ENCODE measurements at regions not wholly inside any gene's neighbourhood (a gene's known extent, or its start where the extent isn't known, plus 50 kb on each side); places are given as distances from the start of the nearest gene placed in this dataset.

DNA sequence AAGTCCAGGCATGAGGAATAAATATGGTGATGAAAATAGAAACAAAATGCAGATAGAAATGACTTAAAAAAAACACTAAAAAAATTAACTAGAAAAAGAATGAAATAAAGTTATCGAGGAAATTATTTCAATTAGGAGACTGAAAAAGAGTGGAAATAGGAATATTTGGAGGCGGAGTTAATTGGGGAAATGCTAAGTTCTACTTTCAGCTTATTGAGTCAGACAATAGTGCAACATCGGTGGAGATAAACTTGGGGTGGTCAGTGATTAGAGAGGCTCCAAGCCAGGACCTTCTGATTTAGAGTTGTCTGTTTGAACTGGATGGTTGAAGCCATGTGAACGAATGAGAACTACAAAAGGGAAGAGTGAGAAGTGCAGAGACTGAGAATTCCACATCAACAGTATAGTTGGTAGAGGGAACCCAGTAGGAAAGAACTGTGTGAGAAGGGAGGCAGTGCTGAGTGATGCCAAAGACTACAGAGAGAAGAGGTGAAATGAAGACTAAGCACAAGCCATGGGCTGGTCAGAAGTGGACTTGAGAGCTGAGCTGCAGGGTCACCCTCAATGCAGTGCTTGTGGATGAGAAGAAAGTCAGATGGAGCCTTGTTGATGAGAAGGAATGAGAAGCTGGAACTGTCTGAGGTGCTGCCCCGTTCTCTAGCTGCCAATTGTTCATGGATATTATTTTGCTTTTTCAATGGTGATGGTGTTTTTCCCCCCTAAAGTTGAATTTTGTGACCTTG, 160.7 kb downstream of the ICE1 start:
- no peak for DNase-seq

DNA sequence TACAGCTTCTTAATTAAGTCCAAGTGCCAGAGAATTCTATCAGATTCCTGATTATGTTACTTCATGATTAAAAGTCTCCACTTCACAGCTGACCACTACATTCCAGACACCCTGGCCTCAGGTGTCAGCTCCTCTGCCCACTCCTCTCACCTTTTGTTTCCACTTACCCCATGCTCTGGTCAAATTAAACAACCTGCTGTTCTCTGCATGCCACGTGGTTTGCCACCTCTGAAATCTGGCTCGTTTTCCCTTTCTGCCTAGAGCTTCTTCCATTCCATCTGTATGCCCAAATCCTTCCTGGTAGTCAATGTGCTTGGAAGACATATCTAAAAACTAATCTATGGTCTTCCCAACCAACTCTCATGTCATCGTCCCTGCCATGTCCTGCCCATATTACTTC, 158.6 kb downstream of the ICE1 start:
- no peak for DNase-seq

DNA sequence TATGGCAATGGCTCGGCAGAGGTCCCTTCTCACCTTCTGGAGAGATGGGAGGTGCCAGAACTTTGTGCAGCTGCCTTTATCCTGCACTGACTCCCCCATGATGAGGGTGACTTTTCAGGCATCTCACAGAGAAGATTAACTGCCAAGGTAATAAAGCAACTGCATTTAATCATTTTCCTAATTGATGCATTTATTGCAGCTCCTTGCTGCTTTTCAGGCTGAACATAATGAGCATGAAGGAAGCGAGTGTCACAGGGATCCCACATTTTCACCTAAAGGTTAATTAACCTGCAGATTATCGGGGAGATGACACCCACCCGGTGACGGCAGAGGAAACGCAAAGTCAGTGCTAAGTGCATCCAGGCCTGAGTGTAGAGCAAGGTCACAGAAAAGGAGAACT, 154.3 kb downstream of the ICE1 start:
- no peak for DNase-seq

DNA sequence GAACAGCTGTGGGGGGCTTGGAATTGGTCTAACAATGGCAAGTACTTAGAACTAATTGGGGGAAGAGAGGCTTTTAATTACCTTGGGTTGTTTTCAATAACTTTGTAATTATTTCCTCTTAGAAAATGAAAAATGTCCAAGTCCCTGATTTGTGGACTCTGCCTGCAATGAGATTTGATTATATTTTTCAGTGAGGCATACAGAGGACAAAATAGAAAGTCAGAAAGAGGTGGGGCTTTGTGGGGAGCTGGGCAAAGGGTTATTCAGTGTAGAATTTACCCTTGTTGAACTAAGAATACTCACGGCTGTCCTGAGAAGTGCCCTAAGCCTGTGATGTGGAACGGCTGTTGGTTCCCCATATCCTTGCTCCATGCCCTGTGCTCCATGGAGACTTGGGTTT, 153.0 kb downstream of the ICE1 start:
- no peak for DNase-seq

DNA sequence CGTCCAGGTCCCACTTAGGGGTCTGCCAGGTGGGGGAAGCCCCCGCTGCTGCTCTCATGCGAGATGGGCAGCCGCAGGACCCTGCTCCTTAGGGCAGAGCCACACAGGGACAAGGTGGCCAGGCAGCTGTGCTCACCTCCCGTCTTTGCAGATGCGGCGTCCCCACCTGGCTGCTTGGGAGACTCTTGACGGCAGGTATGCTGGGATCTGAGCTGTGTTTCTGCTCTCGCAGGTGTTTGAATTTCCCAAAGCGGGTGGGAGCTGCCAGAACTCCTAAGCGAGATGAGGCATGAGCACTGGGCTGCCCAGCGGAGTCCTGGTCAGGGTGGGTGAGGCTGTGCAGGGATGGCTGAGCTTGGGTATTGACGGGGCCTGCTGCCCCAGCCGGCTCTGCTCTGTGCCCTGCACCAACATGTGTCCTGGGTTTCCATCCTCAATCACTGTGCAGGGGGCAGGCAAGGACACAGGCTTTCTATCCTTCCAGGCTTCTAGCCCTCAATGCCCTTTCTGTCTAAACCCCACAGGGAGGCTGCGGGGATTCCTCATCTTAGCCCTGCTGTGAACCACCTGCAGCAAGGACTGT, 151.4 kb downstream of the ICE1 start:
- no peak for DNase-seq

DNA sequence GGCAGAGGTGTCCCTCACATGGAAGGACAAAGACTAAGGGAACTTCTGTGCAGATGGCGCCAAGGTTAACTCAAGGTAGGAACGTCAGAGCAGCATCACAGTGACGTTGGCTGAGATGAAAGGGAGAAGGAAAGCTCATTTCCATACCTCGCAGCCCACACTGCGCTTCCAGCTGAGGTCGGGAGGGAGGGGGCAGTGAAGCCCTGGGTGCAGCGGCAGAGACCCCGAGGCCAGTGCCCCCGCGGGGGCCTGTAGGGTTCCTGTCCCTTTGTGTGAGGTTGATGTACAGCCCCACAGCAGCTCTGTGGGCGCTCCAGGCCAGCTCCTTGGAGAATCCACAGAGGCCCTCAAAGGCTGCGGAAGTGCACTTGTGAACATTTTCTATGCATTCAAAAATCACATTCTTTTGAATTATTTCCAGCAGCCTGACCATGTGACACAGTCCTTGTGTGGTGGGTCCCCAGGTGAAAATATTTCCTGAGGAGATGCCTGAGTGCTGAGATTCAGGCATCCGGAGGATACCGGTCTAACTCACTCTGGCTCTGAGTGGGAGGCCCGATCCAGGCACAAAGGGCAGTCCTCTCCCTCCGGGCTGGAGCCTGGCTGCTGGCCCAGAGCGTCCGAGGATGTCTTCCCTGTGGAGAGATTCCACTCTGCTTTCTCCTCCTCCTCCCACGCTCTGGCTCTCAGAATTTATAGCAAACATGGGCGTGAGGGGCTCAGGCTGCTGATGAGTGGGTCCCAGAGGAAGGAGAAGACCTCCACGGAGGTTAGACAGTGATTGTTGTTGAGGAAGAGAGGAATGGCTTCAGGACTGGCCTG, 150.7 kb downstream of the ICE1 start:
- DNase-seq, result no peak

DNA sequence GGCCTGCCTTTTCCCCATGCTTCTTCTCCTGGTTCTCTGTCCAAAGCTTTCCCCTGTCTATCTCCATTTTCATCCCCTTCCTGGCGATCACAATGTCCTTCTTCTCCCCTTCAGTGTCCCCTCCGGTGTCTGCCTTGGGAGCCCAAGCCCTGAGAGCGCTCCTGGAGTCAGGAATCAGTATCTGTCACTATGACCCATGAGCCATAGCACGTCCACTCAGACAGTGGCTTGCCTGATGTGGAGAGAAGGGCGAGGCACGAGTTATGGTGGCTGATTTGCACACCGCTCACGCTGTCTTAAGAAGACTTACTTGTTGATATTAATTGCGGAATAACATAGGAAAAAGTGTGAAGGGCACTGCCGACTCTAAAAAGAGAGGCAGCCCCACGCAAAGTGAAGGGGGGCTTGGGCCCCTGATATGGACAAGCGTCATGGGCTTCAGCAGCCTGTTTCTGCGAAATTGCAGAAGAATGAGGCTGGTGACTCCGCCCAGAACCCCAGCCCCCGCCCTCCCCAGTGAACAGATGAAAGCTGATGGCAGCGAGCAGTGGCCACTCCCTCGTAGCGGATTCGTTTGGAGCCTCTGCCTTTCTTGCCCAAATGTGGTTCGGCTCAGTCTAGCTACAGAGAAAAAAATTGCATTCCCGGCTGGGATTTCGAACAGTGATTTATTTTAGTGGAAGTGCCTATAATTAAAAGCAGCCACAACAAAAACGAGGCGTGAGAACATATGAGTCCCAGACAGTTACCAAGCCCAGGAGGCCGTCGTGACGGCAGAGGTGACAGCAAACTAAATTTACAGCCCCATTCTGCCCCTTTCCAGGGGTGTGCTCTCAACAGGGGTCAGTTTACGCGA, 149.8 kb downstream of the ICE1 start:
- DNase-seq, result peak; percentile 27

DNA sequence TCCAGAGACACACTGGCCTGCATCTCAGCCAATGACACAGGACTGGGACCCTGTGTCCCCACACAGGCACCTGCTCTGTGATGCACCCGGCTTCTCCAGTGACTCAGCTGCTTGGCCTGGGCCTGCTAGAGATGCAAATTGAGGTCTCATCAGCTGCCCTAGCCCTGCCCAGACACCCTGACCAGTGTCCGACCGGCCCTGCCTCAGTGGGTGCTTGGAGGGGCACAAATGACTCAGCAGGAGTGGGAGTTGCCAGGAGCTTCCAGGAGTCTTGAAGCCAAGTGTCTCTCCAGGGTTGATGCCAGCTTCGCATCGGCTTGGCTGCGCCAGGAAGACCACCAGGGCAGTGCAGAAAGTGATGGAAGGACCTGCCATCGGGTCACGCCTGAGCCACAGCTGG, 148.2 kb downstream of the ICE1 start:
- no peak for DNase-seq

DNA sequence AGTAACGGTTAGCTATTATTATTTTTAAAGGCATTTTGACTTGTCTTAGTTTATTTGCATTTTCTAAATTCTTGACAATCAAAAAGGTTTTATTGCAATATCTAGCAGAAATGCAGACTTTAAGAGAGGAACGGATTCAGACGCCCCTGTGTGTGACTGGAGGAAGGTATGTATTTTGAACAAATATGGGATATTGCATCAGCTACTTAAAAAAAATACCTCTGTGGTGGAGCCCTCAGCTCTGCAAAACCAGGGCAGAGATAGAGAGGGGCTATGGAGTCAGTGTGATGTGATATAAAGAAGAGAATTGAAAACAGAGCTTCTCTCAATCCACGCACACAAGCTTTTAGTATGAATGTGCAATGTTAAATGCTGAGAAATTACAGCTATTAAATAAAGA, 142.4 kb downstream of the ICE1 start:
- DNase-seq, result no peak

DNA sequence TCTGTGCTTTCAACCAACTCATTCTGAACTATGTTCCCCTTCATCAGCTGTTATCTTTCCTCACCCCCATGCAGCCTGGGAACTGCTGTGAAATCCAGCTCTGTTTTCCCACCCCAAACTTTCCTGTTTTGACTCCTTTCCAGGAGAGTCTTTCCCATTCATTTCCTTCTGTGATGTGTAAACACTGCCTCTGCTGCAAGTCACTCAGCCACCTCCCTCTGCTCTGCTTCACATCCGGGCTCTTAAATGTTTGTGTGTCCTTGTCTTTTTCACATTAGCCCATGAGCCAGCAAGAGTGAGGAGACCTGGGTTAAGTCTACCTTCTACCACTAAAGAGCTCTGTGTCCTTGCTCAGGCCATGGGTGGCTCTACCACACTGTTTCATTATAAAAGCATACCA, 137.5 kb downstream of the ICE1 start:
- no peak for DNase-seq

DNA sequence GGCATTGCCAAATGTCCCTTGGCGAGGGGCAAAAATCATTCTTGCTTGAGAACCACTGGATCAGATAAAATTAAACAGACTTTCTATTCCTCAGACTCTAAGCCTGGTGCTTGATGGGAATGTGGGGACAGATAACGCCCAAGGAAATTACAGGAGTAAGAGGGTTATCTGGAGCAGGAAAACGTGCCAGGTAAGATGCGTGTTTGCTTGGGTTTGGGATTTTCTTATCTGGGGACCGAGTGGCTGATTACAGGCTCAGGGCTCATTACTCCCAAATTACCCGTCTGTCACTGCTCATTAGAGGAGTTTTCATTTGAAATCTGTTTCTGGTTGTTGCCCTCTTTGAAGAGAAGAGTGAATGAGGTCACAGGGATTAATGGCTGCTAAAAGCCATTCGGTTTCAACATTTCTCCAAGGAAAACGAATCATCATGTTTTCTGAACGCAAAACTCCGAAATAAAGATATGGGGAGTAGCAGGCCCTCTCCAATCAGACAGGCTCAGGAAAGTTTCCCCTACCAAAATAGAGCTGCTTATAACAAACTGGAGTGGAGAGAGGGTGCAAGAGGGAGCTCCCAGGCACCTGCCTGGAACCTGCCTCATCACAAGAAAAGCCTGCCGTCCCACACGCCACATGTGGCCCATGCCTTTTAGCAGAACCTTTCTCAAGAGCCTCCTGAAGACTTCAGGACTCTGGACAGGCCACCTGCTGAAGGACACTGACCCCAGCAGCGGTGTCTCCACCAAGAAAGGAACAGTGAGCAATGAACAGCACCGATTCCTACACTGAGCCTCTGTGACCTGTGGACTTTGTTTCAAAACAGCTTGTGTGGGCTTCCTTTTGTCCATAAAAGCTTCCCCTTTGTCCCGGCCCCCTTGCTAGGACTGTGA, 136.4 kb downstream of the ICE1 start:
- DNase-seq, result no peak

DNA sequence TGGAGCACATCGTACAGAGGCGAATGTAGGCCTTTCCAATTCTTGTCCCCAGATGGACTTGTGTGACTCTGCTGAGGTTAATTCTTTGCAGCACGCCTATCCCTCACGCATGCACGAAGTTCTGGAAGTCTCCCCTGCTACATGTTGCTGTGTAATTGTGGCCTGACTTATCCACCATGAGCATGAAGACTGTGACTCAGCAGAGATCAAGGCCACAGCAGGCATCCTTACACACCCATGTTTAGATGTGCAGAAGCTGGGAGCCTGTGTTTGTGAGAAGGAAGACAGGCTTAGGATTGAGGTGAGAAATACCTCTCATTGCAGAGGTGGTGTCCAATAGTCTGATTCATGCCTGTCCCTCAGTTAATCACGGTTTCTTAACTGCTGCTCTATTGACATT, 135.6 kb downstream of the ICE1 start:
- no peak for DNase-seq

DNA sequence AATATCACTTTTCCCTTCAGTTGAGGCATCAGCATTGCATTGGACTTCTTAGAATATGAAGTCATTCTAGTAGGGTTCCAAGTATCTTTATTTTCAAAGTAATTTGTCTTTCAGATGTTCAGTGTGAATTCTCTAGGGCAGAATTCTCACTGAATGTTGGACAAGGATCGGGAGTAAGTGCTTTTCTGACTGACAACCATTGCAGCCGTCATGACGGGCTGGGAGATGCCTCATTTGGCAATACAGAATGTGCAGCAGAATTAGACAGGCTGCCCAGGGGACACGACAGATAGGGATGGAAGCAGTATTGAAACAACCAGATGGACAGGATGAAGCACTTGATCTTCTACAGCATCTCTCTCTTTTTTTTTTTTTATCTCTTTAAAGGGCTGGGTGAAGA, 129.0 kb downstream of the ICE1 start:
- no peak for DNase-seq

DNA sequence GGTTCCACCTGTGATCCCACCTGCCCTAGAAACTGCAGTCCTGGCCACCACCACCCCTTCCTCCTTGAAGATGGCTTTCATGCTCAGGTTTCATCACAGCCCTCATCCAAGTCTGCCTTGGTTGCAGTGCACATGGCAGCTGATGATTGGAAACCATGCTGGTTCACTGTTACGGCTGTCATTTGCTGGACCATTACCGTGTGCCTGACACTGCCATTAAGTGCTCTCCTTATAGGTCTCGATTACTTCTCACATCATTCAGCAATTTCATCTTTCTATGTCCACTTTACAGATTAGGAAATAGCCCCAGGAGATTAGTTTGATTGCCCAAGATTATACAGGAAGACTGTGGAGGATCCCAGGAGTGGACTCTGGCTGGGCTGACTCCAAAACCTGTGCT, 123.9 kb downstream of the ICE1 start:
- DNase-seq, result no peak

DNA sequence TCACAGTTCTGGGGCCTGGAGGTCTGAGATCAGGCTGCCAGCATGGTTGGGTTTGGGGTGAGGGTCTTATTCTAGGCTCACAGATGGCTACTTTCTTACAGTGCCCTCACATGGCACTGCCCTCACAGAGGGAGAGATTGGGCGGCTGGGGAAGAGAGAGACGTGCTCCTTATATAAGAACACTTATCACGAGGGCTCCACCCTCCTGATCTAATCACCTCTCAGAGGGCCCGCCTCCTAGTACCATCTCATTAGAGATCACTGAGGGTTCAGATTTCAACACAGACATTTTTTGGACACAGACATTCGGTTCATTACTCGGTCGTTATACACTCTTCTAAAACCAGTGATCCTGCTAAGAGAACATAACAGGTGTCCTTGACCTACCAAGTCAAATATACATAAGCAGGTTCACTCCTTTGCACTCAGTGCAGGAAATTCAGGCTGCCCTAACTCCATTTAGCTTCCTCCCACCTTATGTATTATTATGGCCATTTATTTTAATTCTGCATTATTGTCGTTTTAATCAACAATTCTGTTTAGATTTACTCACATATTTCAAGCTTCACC, 121.7 kb downstream of the ICE1 start:
- DNase-seq, result no peak

DNA sequence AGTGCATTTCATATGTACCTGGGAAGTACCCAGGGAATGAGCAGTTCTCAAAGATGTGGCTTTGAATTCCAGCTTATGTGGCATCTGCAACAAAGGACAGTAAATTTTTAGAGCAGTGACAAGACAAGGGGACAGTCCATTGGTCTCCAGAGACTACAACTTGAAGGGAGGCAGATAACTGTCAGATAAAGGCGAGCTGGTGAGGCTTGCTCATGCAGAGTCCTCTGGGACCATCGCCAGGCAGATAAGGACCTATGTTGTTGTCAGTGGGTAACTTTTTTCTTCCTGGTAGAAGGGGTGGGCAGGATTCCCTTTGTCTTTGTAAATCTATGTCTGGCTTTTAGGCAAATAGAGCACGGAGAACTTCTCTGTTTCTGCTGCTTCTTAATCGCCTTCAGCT, 120.2 kb downstream of the ICE1 start:
- DNase-seq, result no peak

DNA sequence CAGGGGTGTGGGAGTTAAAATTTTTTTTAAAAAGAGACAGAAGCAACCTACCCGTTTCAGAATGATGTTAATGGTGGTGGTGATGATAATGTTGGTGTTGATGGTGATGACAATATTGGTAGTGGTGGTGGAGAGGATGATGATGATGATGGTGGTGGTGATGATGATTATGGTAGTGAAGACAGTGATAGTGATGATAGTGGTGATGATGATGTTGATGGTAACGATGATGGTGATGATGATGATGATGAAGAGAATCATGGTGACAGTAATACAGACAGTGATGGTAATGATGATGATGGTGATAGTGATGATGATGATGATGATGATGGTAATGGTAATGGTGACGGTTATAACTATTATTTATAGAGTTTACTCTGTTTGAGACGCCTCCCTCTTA, 117.6 kb downstream of the ICE1 start:
- DNase-seq, result no peak
